Stomach (tissue), 8 donors: ENCODE measurements at regions not wholly inside any gene's neighbourhood (a gene's known extent, or its start where the extent isn't known, plus 50 kb on each side); places are given as distances from the start of the nearest gene placed in this dataset.

Source experiments
- DNase-seq, 2 donors: peaks; one replicate each; pipeline versions ENCODE4 v3.0.0 to v3.0.0-alpha.2; 2013 to 2019
- H3K27ac ChIP-seq, 5 donors: fragments of 200-600 bp in 4 of 5; sonication (generic) in 4 of 5; one replicate each; pipeline ENCODE4 v1.5.1; 2013 to 2019; ENCODE audit warnings: mild to moderate bottlenecking in 1 of 5, moderate library complexity in 1 of 5
- H3K27me3 ChIP-seq, 3 donors: fragments of 200-600 bp; sonication (generic); one replicate each; pipeline ENCODE4 v1.5.1; 2017 to 2019; ENCODE audit warnings: mixed run types in 1 of 3
- H3K36me3 ChIP-seq, 4 donors: fragments of 200-600 bp; sonication (generic); 1 replicate in 3 of 4; 2 replicates in 1 of 4; pipeline ENCODE4 v1.5.1; 2016 to 2019
- H3K4me1 ChIP-seq, 4 donors: fragments of 200-600 bp; sonication (generic); one replicate each; pipeline ENCODE4 v1.5.1; 2016 to 2019
- H3K4me3 ChIP-seq, 4 donors: fragments of 200-600 bp; sonication (generic) in 3 of 4; one replicate each; pipeline ENCODE4 v1.5.1; 2016 to 2019; ENCODE audit warnings: mild to moderate bottlenecking in 1 of 4
- H3K9me3 ChIP-seq, 4 donors: fragments of 200-600 bp; sonication (generic); one replicate each; pipeline ENCODE4 v1.5.1; 2016 to 2019
- CTCF ChIP-seq, 7 experiments: fragments of 450-650 bp in 4 of 7; fragments of 200-600 bp in 3 of 7; sonication (generic) in 3 of 7; IDR thresholded peaks; one replicate each; pipeline ENCODE4 v1.5.1; 2016 to 2019; ENCODE audit warnings: antibody characterized with exemption in 7 of 7, control low read depth in 2 of 7, mild to moderate bottlenecking in 1 of 7
- EP300 ChIP-seq: sonication (generic); formaldehyde crosslinking; IDR thresholded peaks from one replicate; pipeline ENCODE4 v1.6.1; 2017; ENCODE audit warnings: antibody characterized with exemption
- POLR2A ChIP-seq, 4 donors: fragments of 450-650 bp; IDR thresholded peaks; one replicate each; pipeline ENCODE4 v1.6.1; 2016; ENCODE audit warnings: antibody characterized with exemption in 4 of 4, control low read depth in 2 of 4, mild to moderate bottlenecking in 1 of 4, moderate library complexity in 1 of 4
- POLR2AphosphoS5 ChIP-seq, 3 donors: sonication (generic); formaldehyde crosslinking; IDR thresholded peaks; one replicate each; pipeline ENCODE4 v1.6.1; 2016; ENCODE audit warnings: antibody characterized with exemption in 3 of 3
- WGBS, 5 donors: extraction: QIAGEN DNeasy Blood & Tissue Kit in 3 of 5; methylation state at CpG; one replicate each; pipeline versions ENCODE4 v1.1.5 to v1.1.7; 2013 to 2018; 5-methylcytosine and 5-hydroxymethylcytosine counted together
- intact Hi-C: fragments of 100-400 bp; cut with DNase I; formaldehyde crosslinking; loops from one replicate; pipeline ENCODE4 v1.15.1; 2023; ENCODE audit warnings: low total_unique reads
- donor health status: healthy with polysubstance abuse.
- donor health status: Bipolar disorder and iron deficiency.
- donor health status: healthy.

GRCh38 chr15:31852933-31853799 lies 177.1 kb upstream of the CHRNA7 start:
- Histone ChIP-seq H3K4me3 (no peak overlapping the region), H3K27me3 (no peaks in the 10 kb centered on the region), H3K27ac (no peak overlapping the region), H3K36me3 (no peaks in the 10 kb centered on the region), H3K4me1 (no peaks in the 10 kb centered on the region), H3K9me3 (peaks cover 3 to 36% (median 17%) of the 10 kb centered on the region in 4 donors)
- intact Hi-C loops, result no loop called here
- TF ChIP-seq POLR2AphosphoS5 (IDR thresholded peaks at IDR 0.05) (no peak), EP300 (no peak), CTCF (IDR thresholded peaks at IDR 0.05) (no peak), POLR2A (IDR thresholded peaks at IDR 0.05) (no peak)
- 44 to 57% (median 46%) methylated on average over 5 to 6 of the region's 6 CpGs for WGBS, 5 donors
- DNase-seq, result no peak

- Histone ChIP-seq H3K27me3 (no peaks in the 10 kb centered on the region), H3K9me3 (peaks cover 0 to 13% (median 8%) of the 10 kb centered on the region in 4 donors), H3K4me1 (no peaks in the 10 kb centered on the region), H3K4me3 (no peak overlapping the region), H3K27ac (no peak overlapping the region), H3K36me3 (no peaks in the 10 kb centered on the region)
- intact Hi-C loops, result no loop called here
- 85 to 90% (median 88%) methylated on average over 12 of the region's 12 CpGs for WGBS, 5 donors
- DNase-seq, result no peak
- TF ChIP-seq POLR2AphosphoS5 (IDR thresholded peaks at IDR 0.05) (no peak), EP300 (no peak), CTCF (IDR thresholded peaks at IDR 0.05) (no peak), POLR2A (IDR thresholded peaks at IDR 0.05) (no peak)
These were observed 173.7 kb upstream of the CHRNA7 start for GRCh38 chr15:31856581-31856980.

- Histone ChIP-seq H3K4me1 (no peaks in the 10 kb centered on the region), H3K9me3 (peaks cover 0 to 11% (median 7%) of the 10 kb centered on the region in 4 donors), H3K27ac (no peak overlapping the region), H3K4me3 (no peak overlapping the region), H3K36me3 (no peaks in the 10 kb centered on the region), H3K27me3 (no peaks in the 10 kb centered on the region)
- no peak for DNase-seq
- 40 to 62% (median 57%) methylated on average over 3 to 6 of the region's 6 CpGs for WGBS, 5 donors
- intact Hi-C loops, result no loop called here
- TF ChIP-seq POLR2AphosphoS5 (IDR thresholded peaks at IDR 0.05) (no peak), CTCF (IDR thresholded peaks at IDR 0.05) (no peak), POLR2A (IDR thresholded peaks at IDR 0.05) (no peak), EP300 (no peak)
These were observed 173.1 kb upstream of the CHRNA7 start for GRCh38 chr15:31857194-31857593.

- TF ChIP-seq POLR2AphosphoS5 (IDR thresholded peaks at IDR 0.05) (no peak), EP300 (no peak), POLR2A (IDR thresholded peaks at IDR 0.05) (no peak), CTCF (IDR thresholded peaks at IDR 0.05) (no peak)
- H3K27me3 ChIP-seq, result no peaks in the 10 kb centered on the region
- no peak overlapping the region for H3K4me3 ChIP-seq
- no peak for DNase-seq
- H3K9me3 ChIP-seq, result peaks cover 0 to 11% (median 7%) of the 10 kb centered on the region in 4 donors
- H3K36me3 ChIP-seq, result no peaks in the 10 kb centered on the region
- intact Hi-C loops, result no loop called here
- H3K4me1 ChIP-seq, result no peaks in the 10 kb centered on the region
- 42 to 61% (median 54%) methylated on average over 6 of the region's 6 CpGs for WGBS, 5 donors
- no peak overlapping the region for H3K27ac ChIP-seq
These were observed 172.3 kb upstream of the CHRNA7 start for GRCh38 chr15:31858026-31858425.
